ENCODE measurements at regions not wholly inside any gene's neighbourhood (a gene's known extent, or its start where the extent isn't known, plus 50 kb on each side); places are given as distances from the start of the nearest gene placed in this dataset.
"Not testable (repeated sequence)": the region's sequence is repeated elsewhere in the genome, so short reads cannot be mapped to it uniquely, and the experiment has no call there.

GRCh38 chr13:86864376-86864775, 806.8 kb upstream of the SLITRK5 start:
- no peak for DNase-seq

- DNase-seq, result peak in 1 of 2 donors; percentile 25
Observed at GRCh38 chr13:86870444-86870843, 800.7 kb upstream of the SLITRK5 start.

GRCh38 chr13:86877441-86877840, 793.7 kb upstream of the SLITRK5 start:
- DNase-seq, result no peak

- no peak for DNase-seq
Observed at GRCh38 chr13:86878781-86879180, 792.4 kb upstream of the SLITRK5 start.

- DNase-seq, result no peak
Observed at GRCh38 chr13:86881390-86881789, 789.8 kb upstream of the SLITRK5 start.

- DNase-seq, result no peak
Observed at GRCh38 chr13:86882107-86882506, 789.1 kb upstream of the SLITRK5 start.

- DNase-seq, result no peak
Observed at GRCh38 chr13:86882835-86883234, 788.3 kb upstream of the SLITRK5 start.

- no peak for DNase-seq
Observed at GRCh38 chr13:86892330-86892729, 778.8 kb upstream of the SLITRK5 start.

GRCh38 chr13:86900906-86901305, 770.3 kb upstream of the SLITRK5 start:
- no peak for DNase-seq

GRCh38 chr13:86906127-86906874, 764.9 kb upstream of the SLITRK5 start:
- DNase-seq, result no peak

- no peak for DNase-seq
Observed at GRCh38 chr13:86907156-86907555, 764.0 kb upstream of the SLITRK5 start.

GRCh38 chr13:86909318-86909717, 761.9 kb upstream of the SLITRK5 start:
- DNase-seq, result no peak

- no peak for DNase-seq
Observed at GRCh38 chr13:86914757-86915156, 756.4 kb upstream of the SLITRK5 start.

GRCh38 chr13:86917438-86917837, 753.7 kb upstream of the SLITRK5 start:
- not testable (repeated sequence) for DNase-seq

- DNase-seq, result no peak
Observed at GRCh38 chr13:86918682-86919081, 752.5 kb upstream of the SLITRK5 start.

GRCh38 chr13:86920961-86921360, 750.2 kb upstream of the SLITRK5 start:
- DNase-seq, result no peak

- DNase-seq, result no peak
Observed at GRCh38 chr13:86922936-86923335, 748.2 kb upstream of the SLITRK5 start.

- DNase-seq, result not testable (repeated sequence)
Observed at GRCh38 chr13:86926916-86927315, 744.3 kb upstream of the SLITRK5 start.

- DNase-seq, result no peak
Observed at GRCh38 chr13:86932776-86933334, 738.3 kb upstream of the SLITRK5 start.

- DNase-seq, result no peak
Observed at GRCh38 chr13:86933676-86934075, 737.5 kb upstream of the SLITRK5 start.

- no peak for DNase-seq
Observed at GRCh38 chr13:86937316-86937715, 733.9 kb upstream of the SLITRK5 start.

- no peak for DNase-seq
Observed at GRCh38 chr13:86945584-86945983, 725.6 kb upstream of the SLITRK5 start.

GRCh38 chr13:86946734-86947133, 724.4 kb upstream of the SLITRK5 start:
- DNase-seq, result no peak

GRCh38 chr13:86954341-86954740, 716.8 kb upstream of the SLITRK5 start:
- no peak for DNase-seq

- DNase-seq, result no peak
Observed at GRCh38 chr13:86960876-86961275, 710.3 kb upstream of the SLITRK5 start.
